GM19238 (cell line): ENCODE measurements at regions not wholly inside any gene's neighbourhood (a gene's known extent, or its start where the extent isn't known, plus 50 kb on each side); places are given as distances from the start of the nearest gene placed in this dataset.

ENCODE experiments used
- DNase-seq: peaks from one replicate; pipeline ENCODE4 v3.0.0; 2011; ENCODE audit warnings: low spot score; ENCODE audit not compliant: insufficient read length

DNA sequence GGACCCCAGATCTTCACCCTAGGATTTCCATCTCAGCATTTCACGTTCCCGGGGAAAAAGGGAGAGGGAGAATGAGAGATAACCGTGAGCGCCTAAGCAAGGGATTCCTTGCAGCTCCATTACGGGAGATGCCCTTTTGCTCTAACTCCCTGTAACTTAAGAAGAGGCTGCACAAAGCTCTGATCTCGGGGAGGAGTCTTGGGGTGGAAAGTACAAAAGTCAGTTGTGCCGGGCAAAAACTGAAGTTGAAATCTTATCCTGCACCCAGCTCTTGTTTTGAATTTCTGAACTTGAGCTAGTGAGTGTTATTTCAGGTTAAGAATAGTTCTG is 256.4 kb upstream of the SOX21 start:
- no peak for DNase-seq

DNA sequence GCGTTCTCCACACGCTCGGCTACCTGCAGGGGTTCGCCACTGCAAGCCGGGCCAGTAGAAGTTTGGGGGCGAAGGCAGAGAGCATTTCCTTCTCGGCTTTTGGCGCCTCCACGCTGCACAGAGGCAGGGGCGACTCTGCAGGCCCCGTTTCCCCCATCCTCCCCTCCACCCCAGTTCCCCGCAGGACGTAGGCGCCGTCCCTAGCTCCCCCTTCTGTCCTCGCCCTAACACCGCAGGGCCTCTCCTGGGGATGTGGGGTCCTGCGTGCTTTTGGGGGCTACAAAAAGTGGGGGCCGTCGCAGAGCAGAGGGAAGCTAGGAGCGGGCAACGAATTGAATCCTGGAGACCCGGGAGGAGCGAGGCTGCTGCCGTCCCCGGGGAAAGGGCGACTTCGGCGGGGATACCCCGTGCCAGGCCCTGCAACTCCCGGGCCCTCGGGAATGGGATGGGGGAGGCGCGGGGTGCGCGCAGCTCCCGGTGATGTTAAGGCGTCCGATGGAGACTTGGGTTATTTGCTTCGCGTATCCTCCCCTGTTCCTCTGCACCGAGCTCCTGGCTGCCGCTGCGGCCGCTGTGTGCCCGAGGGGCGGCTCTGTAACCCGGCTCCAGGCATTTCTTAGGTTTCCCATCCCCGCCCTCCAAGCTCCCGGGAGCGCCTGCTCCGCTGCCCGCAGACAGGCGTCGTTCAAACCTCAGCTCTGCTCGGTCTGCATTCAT is 255.9 kb upstream of the SOX21 start:
- no peak for DNase-seq

DNA sequence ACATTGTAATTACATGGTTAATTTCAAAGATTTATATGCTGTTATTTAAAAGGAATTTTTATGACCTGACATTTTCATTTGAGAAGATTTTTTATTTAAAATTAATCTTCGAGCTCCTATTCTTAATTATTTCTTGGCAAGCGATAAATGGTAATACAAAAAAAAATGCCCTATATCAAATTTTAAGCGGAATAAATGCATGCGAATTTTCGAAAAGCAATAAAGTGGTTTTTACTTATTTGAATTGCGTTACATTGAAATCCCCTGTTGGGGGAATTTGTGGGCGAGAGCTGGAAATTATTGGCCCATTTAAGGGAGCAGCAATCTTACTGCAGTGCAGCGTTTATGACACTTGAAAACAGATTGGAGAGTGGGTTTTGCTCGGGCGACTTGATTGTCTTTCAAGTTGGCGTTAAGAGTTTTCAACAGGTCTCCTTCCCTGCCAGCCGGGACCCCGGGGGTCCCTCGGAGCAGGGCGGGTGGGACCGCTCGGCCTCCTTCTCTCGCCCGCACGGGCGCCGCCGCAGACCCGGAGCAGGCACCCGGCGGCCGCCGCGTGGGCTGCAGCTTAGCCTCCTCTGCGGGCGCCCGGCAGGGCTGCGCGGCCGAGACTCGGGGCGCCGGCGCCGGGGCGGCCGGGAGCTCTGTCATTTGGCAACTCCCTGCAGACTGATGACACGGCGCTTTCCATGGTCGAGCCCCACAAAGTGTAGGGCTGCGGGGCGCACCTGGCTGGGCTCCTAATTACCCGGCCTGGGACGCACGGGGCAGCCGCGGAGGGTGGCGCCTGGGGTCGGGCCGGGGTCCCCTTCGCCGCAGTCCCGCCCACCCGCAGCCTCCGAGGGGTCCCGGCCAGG is 255.1 kb upstream of the SOX21 start:
- peak; percentile 4 for DNase-seq

DNA sequence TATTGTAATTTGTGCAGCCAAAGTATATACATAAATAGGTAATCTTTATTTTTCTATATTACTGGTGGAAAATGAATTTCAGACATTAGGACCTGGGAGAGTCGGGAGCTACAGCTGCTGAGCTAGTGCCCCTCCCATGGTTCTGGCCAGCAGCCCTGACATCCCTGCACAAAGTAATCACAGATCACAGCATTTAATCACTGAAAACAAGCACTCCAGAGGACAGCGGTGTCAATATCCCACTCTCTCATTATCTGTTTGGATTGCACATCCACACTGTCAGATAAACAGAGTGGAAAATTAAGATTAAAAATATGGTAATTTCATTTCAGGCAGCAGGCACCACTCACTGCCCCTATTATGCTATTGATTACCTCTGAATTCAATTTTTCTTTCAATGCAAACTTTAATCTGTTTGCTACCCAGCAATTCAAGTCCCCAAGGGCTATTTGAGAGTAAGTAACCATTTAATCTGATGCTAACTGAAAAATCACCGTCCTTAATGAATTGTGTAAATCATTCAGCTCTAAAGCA is 254.1 kb upstream of the SOX21 start:
- DNase-seq = no peak

DNA sequence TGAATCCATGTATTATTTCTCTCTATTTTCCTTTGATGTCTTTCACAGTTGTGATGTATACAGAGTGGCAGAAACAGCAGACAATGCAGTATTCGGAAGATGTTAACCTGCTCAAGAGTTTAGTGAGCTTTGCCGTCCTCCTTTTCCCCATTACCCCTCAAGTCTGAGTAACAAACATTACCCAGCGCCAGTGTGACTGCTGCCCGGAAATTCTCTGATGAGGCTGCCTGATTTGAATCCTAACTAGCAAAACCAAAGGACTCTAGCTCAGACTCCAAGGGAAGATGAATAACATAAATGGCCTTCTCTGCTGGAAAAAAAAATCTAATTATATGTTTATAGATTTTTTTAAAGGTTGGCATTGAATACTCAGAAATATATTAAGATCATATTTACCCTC is 247.3 kb upstream of the SOX21 start:
- no peak for DNase-seq

DNA sequence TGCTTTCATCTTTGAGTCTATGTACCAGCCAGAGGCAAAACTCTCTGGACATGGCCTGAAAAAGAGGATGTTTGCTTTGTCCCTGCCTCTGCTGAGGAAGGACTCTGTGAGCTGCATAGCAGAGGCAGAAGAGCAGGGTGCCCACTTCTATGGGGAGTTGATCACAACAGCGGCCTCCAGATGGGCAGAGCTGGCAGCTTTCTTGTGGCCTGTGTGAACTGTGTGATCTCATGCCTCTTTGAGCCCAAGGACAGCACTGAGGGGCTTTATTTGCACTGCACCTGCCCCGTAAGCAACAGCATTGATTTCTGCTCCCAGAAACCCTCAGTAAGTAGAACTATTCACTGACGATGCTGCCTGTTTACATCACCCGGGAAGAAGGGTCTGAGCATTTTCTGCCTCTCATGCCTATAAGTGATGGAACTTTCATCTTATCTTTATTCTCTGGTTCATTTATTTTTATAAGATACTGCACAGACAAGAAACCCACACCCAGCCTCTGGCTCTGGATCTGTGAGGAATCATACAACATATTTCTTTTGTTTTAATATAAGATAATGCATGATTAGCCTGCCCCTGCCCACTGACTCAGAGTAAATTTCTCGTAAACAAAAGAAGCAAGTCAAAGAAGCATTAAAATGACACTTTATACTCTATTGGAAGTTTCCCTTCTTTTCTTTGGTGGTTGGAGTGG is 244.2 kb upstream of the SOX21 start:
- no peak for DNase-seq

DNA sequence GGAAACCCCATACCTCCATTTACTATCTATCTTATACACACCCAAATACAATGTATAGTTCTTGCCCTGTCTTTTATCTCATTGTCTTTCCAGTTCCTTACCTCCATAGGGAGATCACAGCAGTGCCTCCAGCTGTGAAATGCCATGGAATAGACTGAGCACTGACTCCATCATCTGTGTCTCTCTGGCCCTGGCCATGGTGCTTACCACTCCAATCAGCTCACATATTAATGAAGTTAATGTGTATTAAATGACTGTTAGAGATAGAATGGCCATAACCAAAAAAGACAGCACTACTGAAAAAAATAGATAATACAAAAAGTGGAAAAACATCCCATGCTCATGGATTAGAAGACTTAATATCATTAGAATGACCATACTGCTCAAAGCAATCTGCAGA is 240.4 kb upstream of the SOX21 start:
- no peak for DNase-seq

DNA sequence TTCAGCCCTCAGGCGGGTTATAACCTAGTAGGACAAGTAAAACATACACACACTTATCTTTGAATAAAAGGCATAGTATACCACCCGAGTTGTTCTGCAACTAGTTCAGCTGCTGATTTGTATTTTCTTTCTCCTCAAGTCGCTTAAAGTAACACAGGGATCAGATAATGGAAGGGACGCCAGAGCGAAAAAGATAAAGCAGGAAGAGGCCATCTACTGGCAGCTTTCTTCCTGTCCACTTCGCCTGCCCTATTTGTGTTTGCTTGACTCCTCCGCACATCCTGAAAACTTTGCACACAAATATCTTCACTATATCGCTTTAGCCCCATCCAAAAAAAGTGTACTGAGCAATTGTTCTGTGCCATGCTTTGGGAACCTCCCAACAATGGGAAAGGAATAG is 238.0 kb upstream of the SOX21 start:
- DNase-seq = no peak

DNA sequence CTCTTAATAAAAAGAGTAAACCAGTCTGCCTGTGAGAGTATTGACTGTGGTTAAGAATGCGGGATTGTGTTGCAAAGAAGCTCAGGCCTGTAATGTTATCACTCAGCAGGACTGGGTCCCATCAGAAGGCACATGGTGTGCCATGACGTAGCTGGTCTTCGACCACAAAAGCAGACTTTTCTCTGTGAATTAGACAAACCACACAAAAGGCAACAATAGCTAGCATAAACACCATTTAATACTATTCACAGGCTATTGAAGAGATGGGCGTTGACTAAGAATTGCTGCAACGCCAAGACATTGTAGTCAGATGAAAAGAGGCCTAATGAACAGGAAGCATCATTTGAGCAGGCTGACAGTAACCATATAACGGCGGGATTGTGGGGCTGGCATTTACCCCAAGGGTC is 235.6 kb upstream of the SOX21 start:
- no peak for DNase-seq

DNA sequence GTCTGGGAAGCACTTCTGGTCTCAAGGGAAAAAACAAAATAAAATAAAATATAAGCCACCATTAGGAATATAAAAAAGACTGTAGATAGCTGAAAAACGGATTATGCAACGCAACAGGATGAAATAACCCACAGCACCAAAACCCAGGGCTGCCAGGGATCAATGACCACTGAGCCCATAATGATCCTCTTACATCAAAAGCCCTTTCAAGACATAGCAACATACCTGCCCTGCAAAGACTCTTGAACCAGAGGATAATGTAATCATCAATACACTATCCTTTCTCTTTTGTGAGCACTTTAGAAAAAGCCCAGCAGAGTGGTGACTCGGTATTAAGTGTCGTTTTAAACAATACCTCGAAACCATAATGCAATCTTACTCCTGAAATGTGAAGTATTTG is 235.0 kb upstream of the SOX21 start:
- no peak for DNase-seq

DNA sequence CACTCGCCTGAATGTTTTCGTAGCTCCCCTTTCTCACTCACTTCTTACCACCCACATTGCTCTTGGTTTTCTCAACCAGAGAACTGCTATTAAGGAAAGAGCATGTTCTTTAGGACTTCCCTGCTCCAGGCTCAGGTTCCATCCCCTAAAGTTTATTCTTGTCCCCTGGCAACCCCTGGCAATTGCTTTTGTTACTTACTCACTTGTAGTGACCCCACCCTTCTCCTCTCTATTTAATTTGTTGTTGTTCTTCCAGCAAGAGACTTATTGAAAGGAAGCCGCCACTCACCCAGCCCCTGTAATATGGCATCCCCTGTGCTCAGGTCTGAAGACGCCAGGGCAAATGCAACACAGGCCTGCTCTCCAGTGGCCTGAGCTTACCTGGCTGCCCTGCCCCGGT is 233.7 kb upstream of the SOX21 start:
- DNase-seq = no peak

DNA sequence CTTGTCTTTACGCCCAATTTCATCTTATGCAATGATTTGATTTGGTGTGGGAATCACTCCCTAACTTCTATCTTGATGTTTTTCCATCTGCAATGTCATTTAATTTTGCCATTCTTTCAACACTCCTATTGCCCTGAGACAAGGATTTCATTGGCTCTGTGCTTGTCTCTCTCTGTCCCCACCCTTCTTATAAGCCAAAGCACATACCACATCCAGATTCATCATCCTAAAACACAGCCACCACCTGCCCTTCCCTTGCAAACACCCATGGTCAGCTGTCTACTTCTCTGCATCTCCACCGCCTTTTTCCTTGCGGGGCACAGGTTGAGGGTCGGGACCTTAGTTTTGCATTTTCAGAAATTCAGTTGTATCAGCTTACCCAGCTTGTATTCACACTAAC is 225.8 kb upstream of the SOX21 start:
- DNase-seq = no peak

DNA sequence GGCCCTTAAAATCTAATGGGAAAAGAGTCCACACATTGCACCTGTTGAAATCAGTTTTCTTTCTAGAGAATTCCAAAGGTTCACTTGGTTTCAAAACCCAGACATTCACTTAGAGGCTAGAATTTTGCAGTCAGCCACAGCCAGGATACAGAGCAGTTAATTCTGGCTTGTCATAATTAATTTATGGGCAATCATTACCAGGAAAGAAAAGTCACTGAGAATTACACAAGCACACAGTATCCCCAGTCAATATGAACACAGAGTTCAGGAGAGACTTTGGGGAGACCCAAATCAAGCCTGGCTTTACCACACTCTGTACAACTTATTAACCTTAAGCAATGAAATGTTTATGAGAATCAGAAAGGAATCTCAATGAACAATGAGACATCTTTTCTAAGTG is 224.3 kb upstream of the SOX21 start:
- DNase-seq = no peak

DNA sequence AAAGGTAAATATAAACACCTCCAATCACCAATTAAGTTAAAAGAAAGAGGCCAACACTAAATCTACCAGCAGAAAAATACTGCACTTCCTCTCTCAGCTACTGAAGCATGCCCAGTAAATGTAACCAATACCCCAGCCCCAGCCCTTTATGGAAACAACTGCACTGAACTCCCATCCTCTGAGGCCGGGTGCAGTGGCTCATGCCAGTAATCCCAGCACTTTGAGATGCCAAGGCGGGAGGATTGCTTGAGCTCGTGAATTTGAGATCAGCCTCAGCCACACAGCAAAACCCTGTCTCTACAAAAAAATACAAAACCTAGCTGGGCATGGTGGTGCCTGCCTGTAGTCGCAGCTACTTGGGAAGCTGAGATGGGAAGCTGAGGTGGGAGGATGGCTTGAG is 221.6 kb upstream of the SOX21 start:
- no peak for DNase-seq

DNA sequence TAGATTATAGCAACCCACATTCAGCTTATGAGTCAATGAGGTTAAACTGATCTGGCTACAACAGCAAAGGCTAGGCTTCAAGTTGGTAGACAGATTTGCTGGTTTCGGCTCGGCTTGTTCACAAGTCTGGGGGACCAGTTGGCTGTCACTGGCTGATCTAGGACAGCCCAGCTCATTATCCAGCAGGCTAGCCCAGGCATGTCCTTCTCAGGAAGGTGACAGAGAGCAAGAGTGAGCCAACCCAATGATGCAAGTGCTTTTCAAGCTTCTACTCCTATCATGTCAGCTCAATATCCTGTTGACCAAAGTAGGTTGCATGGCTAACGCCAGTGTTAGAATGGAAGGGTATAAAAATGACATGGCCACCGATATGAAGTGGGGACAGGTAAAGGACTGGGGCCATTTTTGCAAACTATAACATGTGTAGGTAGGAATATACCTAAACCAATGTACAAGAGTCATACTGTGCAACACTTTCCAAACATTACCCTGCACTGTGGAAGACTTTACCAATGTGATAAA is 220.9 kb upstream of the SOX21 start:
- no peak for DNase-seq

DNA sequence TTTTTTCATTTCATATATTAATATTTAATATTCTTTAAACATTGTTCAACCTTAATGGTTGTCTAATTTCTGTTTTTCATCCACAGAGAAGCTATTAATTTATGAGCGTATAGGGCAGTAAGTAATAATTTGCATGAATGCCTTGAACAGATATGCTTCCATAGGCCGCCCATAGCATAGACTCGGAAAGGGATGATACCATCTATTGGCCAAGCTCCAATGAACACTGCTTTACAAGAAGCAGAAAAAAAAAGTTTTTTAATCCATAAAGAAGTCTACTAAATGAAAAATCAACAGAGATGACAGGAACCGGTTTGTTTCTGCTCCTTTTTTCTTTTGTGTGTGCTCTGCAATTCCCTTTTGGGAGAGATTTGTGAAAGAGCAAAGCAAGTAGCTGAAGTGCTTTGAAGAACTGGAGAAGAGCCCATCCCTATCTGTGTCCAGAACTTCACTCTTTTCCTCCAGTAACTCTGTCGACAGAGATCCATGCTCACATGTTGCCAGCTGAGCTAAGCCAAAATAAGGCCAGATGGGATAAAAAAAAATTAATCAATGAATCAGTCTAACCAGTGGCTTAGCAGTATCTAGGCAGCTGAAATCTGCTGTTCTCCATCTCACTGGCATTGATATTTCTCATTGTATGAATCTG is 215.9 kb upstream of the SOX21 start:
- no peak for DNase-seq

DNA sequence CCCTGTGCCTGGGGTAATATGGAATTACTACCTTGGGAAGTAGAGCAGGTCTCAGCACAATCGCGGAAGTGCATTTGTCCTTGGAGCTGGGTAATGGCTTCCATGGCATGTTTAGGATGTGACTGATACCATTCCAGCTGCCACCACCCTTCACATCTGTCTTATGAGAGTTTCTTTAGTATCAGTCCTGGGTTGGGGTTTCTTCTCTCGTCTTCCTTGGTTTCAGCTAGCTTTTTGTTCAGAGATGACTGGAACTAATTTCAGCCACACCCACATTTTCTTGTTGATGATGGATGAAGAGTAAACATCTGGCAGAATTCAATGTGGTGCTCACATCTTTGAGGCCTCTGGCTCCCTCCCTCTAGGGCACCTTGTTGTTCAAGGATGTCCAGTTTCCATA is 212.9 kb upstream of the SOX21 start:
- DNase-seq = no peak

DNA sequence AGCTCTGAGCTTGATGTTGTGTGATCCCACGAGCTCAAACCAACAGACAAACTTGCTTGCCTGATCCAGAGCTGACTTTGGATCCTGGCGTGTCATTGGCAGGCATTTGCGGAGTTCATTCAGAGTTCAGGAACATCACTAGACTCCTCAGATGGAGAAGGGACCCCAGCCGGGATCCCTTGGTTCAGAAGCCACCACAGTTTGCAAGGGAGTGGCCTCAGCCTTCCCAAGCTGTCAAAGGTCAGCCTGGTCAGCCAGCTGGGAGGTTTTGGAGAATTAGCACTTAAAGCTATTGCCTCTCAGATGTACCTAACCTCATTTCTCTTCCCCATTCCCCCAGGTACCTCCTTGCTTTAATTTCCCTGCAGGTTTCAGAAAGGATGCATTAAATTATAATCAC is 208.8 kb upstream of the SOX21 start:
- no peak for DNase-seq

DNA sequence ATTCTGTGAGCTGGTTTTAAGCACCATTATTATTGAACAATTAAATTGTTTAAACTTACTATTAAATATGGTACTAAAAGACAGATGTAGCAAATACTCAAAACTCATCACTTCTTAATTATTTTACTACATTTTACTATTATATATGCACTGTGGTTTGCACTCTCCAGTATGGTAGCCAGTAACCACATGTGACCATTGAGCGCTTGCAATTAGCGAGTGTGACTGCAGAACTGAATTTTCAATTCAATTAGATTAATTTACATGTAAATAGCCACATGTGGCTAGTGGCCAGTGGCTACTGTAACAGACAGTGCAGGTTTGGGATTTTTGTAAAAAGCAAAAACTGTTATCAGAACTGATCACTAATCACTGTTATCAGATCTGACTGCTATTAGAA is 208.2 kb upstream of the SOX21 start:
- DNase-seq = no peak

DNA sequence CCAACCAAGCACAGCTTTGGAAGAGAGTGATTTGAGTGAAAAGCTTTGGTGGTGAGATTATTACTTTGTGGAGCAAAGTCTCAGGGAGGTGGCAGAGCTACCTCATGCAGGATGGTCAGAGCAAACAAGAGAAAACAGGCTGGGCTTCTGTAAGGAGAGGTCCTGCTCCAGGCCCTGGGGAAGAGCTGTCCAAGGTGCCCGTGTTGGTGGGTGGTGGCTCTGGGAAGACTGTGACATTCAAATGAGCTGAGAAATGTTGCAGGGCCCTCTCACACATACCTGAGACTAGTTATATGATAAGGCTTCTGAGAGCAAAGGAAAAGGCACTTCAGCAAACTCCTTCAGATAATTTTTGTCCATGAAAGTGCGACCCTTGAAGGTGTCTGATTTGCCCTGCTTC is 205.5 kb upstream of the SOX21 start:
- DNase-seq = no peak

DNA sequence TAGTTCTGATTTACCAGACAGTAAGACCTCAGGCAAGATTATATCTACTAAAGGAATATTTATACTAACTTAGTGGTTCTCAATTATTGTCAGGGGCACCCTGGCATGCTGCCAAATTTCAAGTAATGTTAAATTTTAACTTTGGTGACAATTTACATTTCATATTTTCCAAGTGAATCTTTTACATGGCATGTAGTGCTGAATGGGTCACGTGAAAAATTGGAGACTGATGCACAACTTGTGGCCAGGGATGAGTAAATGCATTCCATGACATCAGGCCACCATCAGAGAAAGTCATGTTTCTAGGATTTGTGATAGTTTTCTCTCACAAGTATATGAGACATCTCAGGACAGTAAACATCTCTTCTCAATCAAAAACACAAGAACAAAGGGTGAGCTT is 202.6 kb upstream of the SOX21 start:
- DNase-seq = no peak

DNA sequence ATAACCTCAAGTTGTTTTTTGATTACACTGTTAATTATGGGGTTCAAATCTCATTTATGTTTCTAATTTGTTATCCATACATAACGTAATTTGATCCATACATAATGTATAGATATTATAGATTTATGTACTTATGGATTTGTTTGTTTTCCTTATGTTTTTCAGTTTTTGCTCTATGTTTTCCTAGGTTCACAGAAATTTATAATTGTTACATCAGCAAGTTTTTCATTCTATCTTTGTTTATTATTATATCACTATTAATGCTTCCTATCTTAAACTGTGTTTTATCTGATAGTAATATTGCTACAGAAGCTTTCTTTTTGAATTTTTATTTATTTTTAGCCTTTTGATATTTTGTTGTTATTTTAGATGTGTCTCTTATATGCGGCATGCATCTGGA is 194.3 kb upstream of the SOX21 start:
- no peak for DNase-seq
